HPDE6-E6E7 (cell line): ENCODE measurements at regions not wholly inside any gene's neighbourhood (a gene's known extent, or its start where the extent isn't known, plus 50 kb on each side); places are given as distances from the start of the nearest gene placed in this dataset.
"Not testable (repeated sequence)": the region's sequence is repeated elsewhere in the genome, so short reads cannot be mapped to it uniquely, and the experiment has no call there.

Experiments used
- DNase-seq: peaks from one replicate; pipeline ENCODE4 v3.0.0; 2011; ENCODE audit warnings: missing footprints; ENCODE audit errors: extremely low spot score

GRCh38 chr12:86435053-86435452 lies 178.9 kb upstream of the MGAT4C start:
- no peak for DNase-seq

GRCh38 chr12:86429824-86430223 lies 173.6 kb upstream of the MGAT4C start:
- DNase-seq = no peak

DNA sequence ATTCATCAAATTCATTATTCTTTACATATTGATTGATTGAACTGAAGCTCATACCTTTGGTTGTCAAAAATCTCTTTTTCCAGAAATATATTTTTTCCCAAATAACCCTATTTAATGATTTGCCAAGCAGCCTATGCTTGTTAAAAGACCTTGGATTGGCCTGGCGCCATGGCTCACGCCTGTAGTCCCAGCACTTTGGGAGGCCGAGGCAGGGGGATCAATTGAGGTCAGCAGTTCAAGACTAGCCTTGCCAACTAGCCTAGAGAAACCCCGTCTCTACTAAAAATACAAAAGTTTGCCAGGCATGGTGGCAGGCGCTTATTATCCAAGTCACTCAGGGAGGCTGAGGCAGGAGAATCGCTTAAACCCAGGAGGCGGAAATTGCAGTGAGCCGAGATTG lies 165.1 kb upstream of the MGAT4C start:
- no peak for DNase-seq

DNA sequence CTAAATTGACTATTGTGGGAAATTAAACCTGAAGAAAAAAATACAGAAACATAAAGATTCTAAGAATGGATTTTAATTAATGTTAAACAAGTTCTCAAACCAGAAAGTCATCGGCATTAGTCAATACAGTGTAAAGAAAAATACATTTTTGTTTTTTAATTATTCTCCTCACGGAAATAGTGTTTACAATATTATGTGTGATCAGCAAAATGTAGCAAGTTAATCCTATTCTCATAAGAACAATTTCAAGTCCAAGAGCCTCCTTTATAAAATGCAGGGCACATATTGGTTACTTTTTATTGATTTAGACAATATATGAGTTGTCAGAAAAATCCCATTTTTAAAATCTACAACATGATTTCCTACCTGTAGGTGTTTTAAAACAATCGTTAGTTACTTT lies 158.0 kb upstream of the MGAT4C start:
- DNase-seq = no peak

- no peak for DNase-seq
Observed at GRCh38 chr12:86411710-86412109, 155.5 kb upstream of the MGAT4C start.

- no peak for DNase-seq
Observed at GRCh38 chr12:86407620-86408208, 151.5 kb upstream of the MGAT4C start.

- DNase-seq = no peak
Observed at GRCh38 chr12:86389949-86390348, 133.8 kb upstream of the MGAT4C start.

DNA sequence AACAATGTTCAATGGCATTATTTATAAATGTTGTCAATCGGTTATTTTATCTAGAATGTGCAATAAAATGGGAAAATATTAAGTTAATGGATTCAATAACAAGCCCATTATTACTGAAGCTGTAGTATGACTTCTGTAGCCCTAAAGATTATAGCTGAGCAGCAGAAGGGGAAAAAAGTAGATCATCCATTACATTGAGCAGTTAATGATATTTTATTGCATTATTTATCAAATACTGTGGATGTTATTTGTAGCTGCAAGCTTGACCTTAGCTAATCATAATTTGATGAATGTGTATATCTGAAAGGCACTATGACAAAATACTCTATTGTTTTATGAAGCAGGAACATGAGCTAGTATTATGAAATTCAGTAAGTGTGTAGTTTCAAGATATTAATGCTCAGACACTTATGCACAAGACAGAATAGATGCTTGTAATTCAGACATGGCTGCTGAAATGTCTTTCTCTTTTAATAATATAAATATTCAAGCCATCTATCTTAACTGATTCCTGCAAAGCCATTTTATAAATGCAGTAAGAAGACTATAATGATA lies 131.5 kb upstream of the MGAT4C start:
- DNase-seq = no peak

DNA sequence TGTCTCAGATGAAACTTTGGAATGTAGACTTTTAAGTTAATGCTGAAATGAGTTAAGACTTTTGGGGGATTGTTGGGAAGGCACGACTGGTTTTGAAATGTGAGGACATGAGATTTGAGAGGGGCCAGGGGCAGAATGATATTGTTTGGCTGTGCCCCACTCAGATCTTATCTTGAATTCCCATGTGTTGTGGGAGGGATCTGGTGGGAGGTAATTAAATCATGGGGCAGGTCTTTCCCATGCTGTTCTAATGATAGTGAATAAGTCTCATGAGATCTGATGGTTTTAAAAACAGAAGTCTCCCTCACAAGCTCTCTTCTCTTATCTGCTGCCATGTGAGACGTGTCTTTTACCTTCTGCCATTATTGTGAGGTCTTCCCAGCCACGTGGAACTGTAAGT lies 127.6 kb upstream of the MGAT4C start:
- not testable (repeated sequence) for DNase-seq

- no peak for DNase-seq
Observed at GRCh38 chr12:86379337-86379736, 123.1 kb upstream of the MGAT4C start.

DNA sequence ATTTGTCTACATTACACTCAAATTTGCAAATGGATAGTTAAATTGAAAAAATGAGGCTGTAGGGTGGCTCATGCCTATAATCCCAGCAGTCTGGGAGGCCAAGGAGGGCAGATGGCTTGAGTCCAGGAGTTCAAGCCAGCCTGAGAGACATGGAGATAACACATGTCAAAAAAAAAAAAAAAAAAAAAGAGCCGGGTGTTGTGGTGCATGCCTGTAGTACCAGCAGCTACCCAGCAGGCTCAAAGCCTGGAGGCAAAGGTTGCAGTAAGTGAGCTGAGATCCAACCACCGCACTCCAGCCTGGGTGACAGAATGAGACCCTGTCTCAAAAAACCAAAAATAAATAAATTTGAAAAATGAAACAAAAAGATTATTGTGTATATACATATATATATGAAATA lies 119.9 kb upstream of the MGAT4C start:
- DNase-seq = no peak

- DNase-seq = no peak
Observed at GRCh38 chr12:86373813-86374212, 117.6 kb upstream of the MGAT4C start.

- no peak for DNase-seq
Observed at GRCh38 chr12:86367137-86367536, 110.9 kb upstream of the MGAT4C start.

GRCh38 chr12:86349196-86349595 lies 93.0 kb upstream of the MGAT4C start:
- DNase-seq = no peak

DNA sequence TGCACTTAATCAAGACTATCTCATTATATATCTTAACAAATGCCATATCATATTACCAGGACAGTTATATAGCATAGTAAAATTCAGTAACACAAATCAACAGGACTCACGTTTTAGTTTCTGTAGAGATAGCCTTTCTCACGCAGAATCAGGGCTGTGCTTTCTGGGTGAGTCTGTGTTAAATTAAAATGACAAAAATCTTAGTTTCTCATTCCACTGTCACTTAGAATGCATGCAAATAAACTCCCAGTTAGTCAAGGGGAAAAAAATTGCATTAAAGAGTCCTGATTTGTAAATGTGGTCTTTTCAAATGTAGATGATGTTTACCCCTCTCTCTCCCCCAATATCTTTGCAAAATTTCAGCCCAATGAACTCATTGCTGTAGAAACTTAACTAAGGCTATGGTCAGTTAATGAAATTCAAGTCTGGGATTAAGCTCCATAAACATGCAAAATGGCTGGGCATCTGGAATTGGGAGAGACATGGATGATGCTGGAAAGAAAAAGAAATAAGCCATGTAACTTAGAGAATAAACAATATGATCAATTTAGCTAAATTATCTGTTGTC lies 77.8 kb upstream of the MGAT4C start:
- no peak for DNase-seq

GRCh38 chr12:86331457-86331856 lies 75.3 kb upstream of the MGAT4C start:
- DNase-seq = no peak

GRCh38 chr12:86331012-86331411 lies 74.8 kb upstream of the MGAT4C start:
- DNase-seq = no peak

DNA sequence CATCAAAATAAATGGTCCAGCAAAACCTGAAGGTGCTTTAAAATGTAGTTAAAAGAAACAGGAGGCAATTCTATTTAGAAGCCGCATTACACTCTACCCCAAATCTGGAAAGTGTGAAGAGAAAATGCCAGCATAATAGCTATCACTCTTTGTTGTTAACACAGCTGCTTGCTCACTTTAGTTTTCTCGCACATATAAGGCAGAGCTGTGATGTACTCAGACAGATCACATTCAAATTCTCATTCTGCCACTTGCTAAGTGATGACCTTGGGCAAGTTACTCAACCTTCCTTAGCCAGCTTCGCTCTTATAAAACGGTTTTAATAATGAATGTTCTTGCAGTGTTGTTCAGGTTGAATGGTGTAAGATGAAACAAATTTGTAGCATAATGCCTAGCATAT lies 56.0 kb upstream of the MGAT4C start:
- no peak for DNase-seq
